Heart left ventricle (tissue), 13 donors: ENCODE measurements at regions not wholly inside any gene's neighbourhood (a gene's known extent, or its start where the extent isn't known, plus 50 kb on each side); places are given as distances from the start of the nearest gene placed in this dataset.

Source experiments
- POLR2A ChIP-seq, 2 donors: fragments of 450-650 bp; IDR thresholded peaks; one replicate each; pipeline ENCODE4 v1.6.1; 2017; ENCODE audit warnings: antibody characterized with exemption in 2 of 2, mild to moderate bottlenecking in 2 of 2, moderate library complexity in 2 of 2
- TF ChIP-seq, protein P1 (sequence below), 12 donors: fragments of 200-600 bp; sonication (generic) in 4 of 12; IDR thresholded peaks; one replicate each; pipeline versions ENCODE4 v1.5.0 to v1.8.0; 2018 to 2022; ENCODE audit warnings: antibody characterized with exemption in 12 of 12, mild to moderate bottlenecking in 5 of 12
- donor health status: ischemic (EF 13 %, LVEDD 7.1; RV severe dilation, severe dysfunction).
- donor health status: DM: no; HTN: yes; CAD: no.
- donor health status: DM: no; HTN: no; CAD: no.
- donor health status: ischemic (EF 25% LVEDD 6.9; RV normal size, moderate dysfunction).
- donor health status: ischemic (EF 25% LVEDD 5.7; RV mildly dilated, moderate dysfunction).
- donor health status: ischemic (EF 35%, LVEDD 5.7; RV mildly dilated, moderate dysfunction).
- donor health status: nonischemic (EF 11% LVEDD 7.7; RV severe dilation, severe dysfunction).
- donor health status: DM: yes; HTN: yes; CAD: no.
- donor health status: PGD.
- donor health status: ischemic (EF 29% LVEDD 5.4; RV normal size, mild dysfunction).
- donor health status: nonischemic (EF 23%, LVEDD 6.1; RV moderate dilation, normal function).

DNA sequence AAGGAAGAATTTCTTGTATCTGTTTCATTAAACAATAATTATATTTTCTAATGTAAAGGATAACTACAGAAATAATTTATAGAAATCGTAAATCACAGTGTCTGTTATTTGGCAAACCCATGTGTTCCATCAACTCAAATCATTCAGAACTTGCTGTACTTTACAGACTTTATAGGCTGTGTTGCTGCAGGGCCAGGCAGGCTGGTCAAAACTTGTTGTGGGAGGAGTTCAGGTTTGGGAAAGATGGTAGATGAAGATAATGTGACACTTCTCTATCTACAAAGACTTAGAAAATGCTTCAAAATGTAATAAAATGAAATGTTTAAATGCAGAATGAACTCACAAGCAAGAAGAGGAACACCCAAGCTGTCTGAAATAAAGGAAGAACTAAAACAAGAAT lies 183.4 kb downstream of the SEMA6D start:
- TF ChIP-seq, protein P1, sequence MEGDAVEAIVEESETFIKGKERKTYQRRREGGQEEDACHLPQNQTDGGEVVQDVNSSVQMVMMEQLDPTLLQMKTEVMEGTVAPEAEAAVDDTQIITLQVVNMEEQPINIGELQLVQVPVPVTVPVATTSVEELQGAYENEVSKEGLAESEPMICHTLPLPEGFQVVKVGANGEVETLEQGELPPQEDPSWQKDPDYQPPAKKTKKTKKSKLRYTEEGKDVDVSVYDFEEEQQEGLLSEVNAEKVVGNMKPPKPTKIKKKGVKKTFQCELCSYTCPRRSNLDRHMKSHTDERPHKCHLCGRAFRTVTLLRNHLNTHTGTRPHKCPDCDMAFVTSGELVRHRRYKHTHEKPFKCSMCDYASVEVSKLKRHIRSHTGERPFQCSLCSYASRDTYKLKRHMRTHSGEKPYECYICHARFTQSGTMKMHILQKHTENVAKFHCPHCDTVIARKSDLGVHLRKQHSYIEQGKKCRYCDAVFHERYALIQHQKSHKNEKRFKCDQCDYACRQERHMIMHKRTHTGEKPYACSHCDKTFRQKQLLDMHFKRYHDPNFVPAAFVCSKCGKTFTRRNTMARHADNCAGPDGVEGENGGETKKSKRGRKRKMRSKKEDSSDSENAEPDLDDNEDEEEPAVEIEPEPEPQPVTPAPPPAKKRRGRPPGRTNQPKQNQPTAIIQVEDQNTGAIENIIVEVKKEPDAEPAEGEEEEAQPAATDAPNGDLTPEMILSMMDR (IDR thresholded peaks at IDR 0.05), result no peak
- no peak for TF ChIP-seq POLR2A (IDR thresholded peaks at IDR 0.05)
